GM18520 (cell line): ENCODE measurements at regions not wholly inside any gene's neighbourhood (a gene's known extent, or its start where the extent isn't known, plus 50 kb on each side); places are given as distances from the start of the nearest gene placed in this dataset.

ENCODE experiments used
- ATAC-seq: cut with Tn5 transposase; IDR thresholded peaks from one replicate; pipeline ENCODE4 v1.9.1; 2021; ENCODE audit not compliant: unreplicated experiment

GRCh38 chr1:55378582-55378981 is 163.4 kb upstream of the USP24 start:
- no peak for ATAC-seq

- no peak for ATAC-seq
Measured at GRCh38 chr1:55376897-55377296, 161.7 kb upstream of the USP24 start.

- no peak for ATAC-seq
Measured at GRCh38 chr1:55375617-55376258, 160.6 kb upstream of the USP24 start.

- ATAC-seq, result no peak
Measured at GRCh38 chr1:55374801-55375616, 159.8 kb upstream of the USP24 start.

GRCh38 chr1:55374216-55374615 is 159.1 kb upstream of the USP24 start:
- ATAC-seq, result no peak

GRCh38 chr1:55369474-55369873 is 154.3 kb upstream of the USP24 start:
- no peak for ATAC-seq

- ATAC-seq, result no peak
Measured at GRCh38 chr1:55368698-55369097, 153.5 kb upstream of the USP24 start.

- no peak for ATAC-seq
Measured at GRCh38 chr1:55367273-55367672, 152.1 kb upstream of the USP24 start.

- ATAC-seq, result no peak
Measured at GRCh38 chr1:55364216-55364615, 149.1 kb upstream of the USP24 start.

- ATAC-seq, result no peak
Measured at GRCh38 chr1:55363268-55363667, 148.1 kb upstream of the USP24 start.

- ATAC-seq, result no peak
Measured at GRCh38 chr1:55362558-55362957, 147.4 kb upstream of the USP24 start.

GRCh38 chr1:55359611-55360010 is 144.4 kb upstream of the USP24 start:
- ATAC-seq, result no peak

GRCh38 chr1:55358581-55358980 is 143.4 kb upstream of the USP24 start:
- ATAC-seq, result no peak

GRCh38 chr1:55355549-55355948 is 140.4 kb upstream of the USP24 start:
- no peak for ATAC-seq

GRCh38 chr1:55353707-55354620 is 138.8 kb upstream of the USP24 start:
- ATAC-seq, result peak; percentile 47

- no peak for ATAC-seq
Measured at GRCh38 chr1:55352811-55353180, 137.6 kb upstream of the USP24 start.

GRCh38 chr1:55352080-55352810 is 137.1 kb upstream of the USP24 start:
- ATAC-seq, result no peak

GRCh38 chr1:55348356-55348755 is 133.2 kb upstream of the USP24 start:
- ATAC-seq, result no peak

GRCh38 chr1:55347866-55348265 is 132.7 kb upstream of the USP24 start:
- ATAC-seq, result no peak

GRCh38 chr1:55347041-55347440 is 131.9 kb upstream of the USP24 start:
- no peak for ATAC-seq

- no peak for ATAC-seq
Measured at GRCh38 chr1:55346586-55346985, 131.4 kb upstream of the USP24 start.
